ENCODE measurements at regions not wholly inside any gene's neighbourhood (a gene's known extent, or its start where the extent isn't known, plus 50 kb on each side); places are given as distances from the start of the nearest gene placed in this dataset.

DNA sequence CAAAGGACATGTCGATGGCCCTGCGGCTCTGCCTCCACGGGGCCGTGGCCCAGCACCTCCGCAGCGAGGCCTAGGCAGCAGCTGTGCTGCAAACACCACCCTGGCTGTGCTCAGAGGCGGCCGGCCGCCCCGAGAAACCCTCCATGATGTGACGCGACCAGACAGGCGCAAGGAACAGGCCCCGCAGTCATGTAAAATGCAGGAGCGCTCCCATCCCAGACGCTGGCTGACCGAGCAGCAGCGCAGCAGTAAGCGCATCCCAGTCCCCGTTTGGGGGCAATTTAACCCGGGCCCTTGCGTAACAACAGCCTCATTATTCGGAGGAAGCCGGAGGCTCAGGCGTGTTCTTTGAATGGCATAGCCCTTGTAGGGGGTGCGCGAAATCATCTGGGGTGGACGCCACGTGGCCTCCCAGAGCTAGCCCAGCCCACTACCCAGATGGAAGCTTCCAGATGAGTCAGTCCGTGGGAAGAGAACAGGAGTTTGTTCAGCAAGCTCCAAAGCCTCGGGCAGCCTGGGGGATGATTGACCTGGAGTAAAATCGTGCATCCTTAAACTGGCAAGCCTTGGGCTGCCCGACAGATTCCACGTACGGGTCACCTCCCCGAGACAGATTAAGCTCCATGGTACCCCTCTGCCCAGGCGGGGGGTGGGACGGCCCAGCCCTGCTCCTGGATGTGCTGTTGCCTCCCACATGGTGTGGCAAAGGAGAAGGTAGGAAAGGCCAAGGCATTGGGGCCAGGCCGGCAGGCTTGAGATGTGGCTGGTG, 124.0 kb downstream of the HMX1 start:
- TF ChIP-seq, protein P1, sequence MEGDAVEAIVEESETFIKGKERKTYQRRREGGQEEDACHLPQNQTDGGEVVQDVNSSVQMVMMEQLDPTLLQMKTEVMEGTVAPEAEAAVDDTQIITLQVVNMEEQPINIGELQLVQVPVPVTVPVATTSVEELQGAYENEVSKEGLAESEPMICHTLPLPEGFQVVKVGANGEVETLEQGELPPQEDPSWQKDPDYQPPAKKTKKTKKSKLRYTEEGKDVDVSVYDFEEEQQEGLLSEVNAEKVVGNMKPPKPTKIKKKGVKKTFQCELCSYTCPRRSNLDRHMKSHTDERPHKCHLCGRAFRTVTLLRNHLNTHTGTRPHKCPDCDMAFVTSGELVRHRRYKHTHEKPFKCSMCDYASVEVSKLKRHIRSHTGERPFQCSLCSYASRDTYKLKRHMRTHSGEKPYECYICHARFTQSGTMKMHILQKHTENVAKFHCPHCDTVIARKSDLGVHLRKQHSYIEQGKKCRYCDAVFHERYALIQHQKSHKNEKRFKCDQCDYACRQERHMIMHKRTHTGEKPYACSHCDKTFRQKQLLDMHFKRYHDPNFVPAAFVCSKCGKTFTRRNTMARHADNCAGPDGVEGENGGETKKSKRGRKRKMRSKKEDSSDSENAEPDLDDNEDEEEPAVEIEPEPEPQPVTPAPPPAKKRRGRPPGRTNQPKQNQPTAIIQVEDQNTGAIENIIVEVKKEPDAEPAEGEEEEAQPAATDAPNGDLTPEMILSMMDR (IDR thresholded peaks at IDR 0.05 in 4 of 5, conservative IDR thresholded peaks at IDR 0.05 in 1 of 5): no peak
- TF ChIP-seq POLR2A (IDR thresholded peaks at IDR 0.05): no peak

Measured in gastrocnemius medialis (tissue), 4 donors.